HEK293 (cell line): ENCODE measurements at regions not wholly inside any gene's neighbourhood (a gene's known extent, or its start where the extent isn't known, plus 50 kb on each side); places are given as distances from the start of the nearest gene placed in this dataset.

Experiments
- CTCF ChIA-PET: fragments of 350-600 bp; formaldehyde crosslinking; extraction: SDS; loops from one replicate; lab custom pipeline; 2021; ENCODE audit warnings: antibody characterized with exemption; lab: Yijun Ruan, JAX
- POLR2A ChIA-PET: fragments of 300-600 bp; formaldehyde crosslinking; extraction: SDS; loops from one replicate; lab custom pipeline; 2020; ENCODE audit warnings: antibody characterized with exemption, inconsistent platforms; lab: Yijun Ruan, JAX
- H3K27ac ChIP-seq: fragments of 200-500 bp; sonication (Bioruptor generic); 2 replicates; pipeline ENCODE4 v1.5.1; 2014; ENCODE audit warnings: low read depth, low read length, control low read depth, inconsistent platforms; ENCODE audit errors: extremely low read depth
- H3K36me3 ChIP-seq, 2 experiments: fragments of 200-500 bp in 1 of 2; sonication (Bioruptor generic) in 1 of 2; 1 replicate in 1 of 2; 2 replicates in 1 of 2; pipeline ENCODE4 v1.5.1; 2014 to 2017; ENCODE audit warnings: inconsistent platforms in 2 of 2, low read length in 2 of 2; ENCODE audit not compliant: control insufficient read depth in 2 of 2, insufficient read depth in 1 of 2
- H3K4me1 ChIP-seq: fragments of 200-500 bp; sonication (Bioruptor generic); 2 replicates; pipeline ENCODE4 v1.5.1; 2014; ENCODE audit warnings: mild to moderate bottlenecking, low read length, inconsistent platforms; ENCODE audit not compliant: control insufficient read depth, insufficient read depth
- H3K4me3 ChIP-seq: 2 replicates; pipeline ENCODE4 v1.5.1; 2011; ENCODE audit warnings: low read depth, mild to moderate bottlenecking, control low read depth, low read length, moderate library complexity
- H3K9me3 ChIP-seq: fragments of 200-500 bp; sonication (Bioruptor generic); 2 replicates; pipeline ENCODE4 v1.5.1; 2014; ENCODE audit warnings: low read depth, low read length, inconsistent platforms; ENCODE audit not compliant: control insufficient read depth, insufficient read depth
- GLI4 ChIP-seq: fragments of 450-650 bp; formaldehyde crosslinking; IDR thresholded peaks from 2 replicates; pipeline ENCODE4 v1.5.1; 2016; ENCODE audit warnings: missing biosample characterization, missing genetic modification characterization
- GLIS1 ChIP-seq: fragments of 450-650 bp; formaldehyde crosslinking; IDR thresholded peaks from 2 replicates; pipeline ENCODE4 v1.5.1; 2016; ENCODE audit warnings: missing biosample characterization, missing genetic modification characterization
- HOXD13 ChIP-seq: sonication (generic); formaldehyde crosslinking; IDR thresholded peaks from 2 replicates; pipeline ENCODE4 v1.8.0; 2022; ENCODE audit warnings: missing genetic modification reagents, borderline replicate concordance
- YY1 ChIP-seq: fragments of 450-650 bp; formaldehyde crosslinking; IDR thresholded peaks from 2 replicates; pipeline ENCODE4 v1.5.1; 2018; ENCODE audit warnings: missing biosample characterization, missing genetic modification characterization
- ZBTB7A ChIP-seq: fragments of 450-650 bp; formaldehyde crosslinking; IDR thresholded peaks from 2 replicates; pipeline ENCODE4 v1.5.1; 2016; ENCODE audit warnings: low read depth, missing biosample characterization, missing genetic modification characterization
- ZBTB8A ChIP-seq: fragments of 450-650 bp; formaldehyde crosslinking; IDR thresholded peaks from 2 replicates; pipeline ENCODE4 v1.5.1; 2016; ENCODE audit warnings: missing biosample characterization, missing genetic modification characterization
- ZIC2 ChIP-seq: fragments of 450-650 bp; formaldehyde crosslinking; IDR thresholded peaks from 2 replicates; pipeline ENCODE4 v1.5.1; 2016; ENCODE audit warnings: missing biosample characterization, missing genetic modification characterization
- ZNF223 ChIP-seq: fragments of 450-650 bp; formaldehyde crosslinking; IDR thresholded peaks from 2 replicates; pipeline ENCODE4 v1.5.1; 2016; ENCODE audit warnings: missing biosample characterization, missing genetic modification characterization
- ZNF266 ChIP-seq: fragments of 450-650 bp; formaldehyde crosslinking; IDR thresholded peaks from 2 replicates; pipeline ENCODE4 v1.5.1; 2016; ENCODE audit warnings: missing biosample characterization, missing genetic modification characterization, low read depth
- ZNF341 ChIP-seq: fragments of 450-650 bp; formaldehyde crosslinking; IDR thresholded peaks from 2 replicates; pipeline ENCODE4; 2016; ENCODE audit warnings: low read depth, missing biosample characterization, missing genetic modification characterization
- ZNF426 ChIP-seq: fragments of 450-650 bp; formaldehyde crosslinking; IDR thresholded peaks from 2 replicates; pipeline ENCODE4 v1.5.1; 2017; ENCODE audit warnings: missing biosample characterization, missing genetic modification characterization, mild to moderate bottlenecking, inconsistent platforms, moderate library complexity
- ZNF560 ChIP-seq: fragments of 450-650 bp; formaldehyde crosslinking; IDR thresholded peaks from 2 replicates; pipeline ENCODE4 v1.5.1; 2017; ENCODE audit warnings: missing biosample characterization, missing genetic modification characterization, borderline replicate concordance
- ZNF664 ChIP-seq: fragments of 450-650 bp; formaldehyde crosslinking; IDR thresholded peaks from 2 replicates; pipeline ENCODE4 v1.5.1; 2016; ENCODE audit warnings: missing biosample characterization, missing genetic modification characterization
- ZNF747 ChIP-seq: fragments of 450-650 bp; formaldehyde crosslinking; IDR thresholded peaks from 2 replicates; pipeline ENCODE4 v1.5.1; 2016; ENCODE audit warnings: missing biosample characterization, missing genetic modification characterization
- ZNF776 ChIP-seq: fragments of 450-650 bp; formaldehyde crosslinking; IDR thresholded peaks from 2 replicates; pipeline ENCODE4 v1.5.0; 2017; ENCODE audit warnings: missing biosample characterization, missing genetic modification characterization, borderline replicate concordance
- ZNF777 ChIP-seq: fragments of 450-650 bp; formaldehyde crosslinking; IDR thresholded peaks from 2 replicates; pipeline ENCODE4 v1.5.1; 2017; ENCODE audit warnings: missing biosample characterization, missing genetic modification characterization, borderline replicate concordance
- ZNF791 ChIP-seq: fragments of 450-650 bp; formaldehyde crosslinking; IDR thresholded peaks from 2 replicates; pipeline ENCODE4 v1.5.1; 2016; ENCODE audit warnings: missing biosample characterization, missing genetic modification characterization
- TF ChIP-seq, protein P1 (sequence below): fragments of 450-650 bp; formaldehyde crosslinking; IDR thresholded peaks from 2 replicates; pipeline ENCODE4 v1.5.1; 2016; ENCODE audit warnings: missing biosample characterization, missing genetic modification characterization
- TF ChIP-seq, protein P2 (sequence below): fragments of 450-650 bp; formaldehyde crosslinking; IDR thresholded peaks from 2 replicates; pipeline ENCODE4 v1.5.1; 2017; ENCODE audit warnings: missing biosample characterization, missing genetic modification characterization
- TF ChIP-seq, protein P3 (sequence below): sonication (generic); formaldehyde crosslinking; IDR thresholded peaks from 2 replicates; pipeline ENCODE4 v1.8.1; 2022; ENCODE audit warnings: mild to moderate bottlenecking, moderate library complexity, missing genetic modification reagents
- TF ChIP-seq, protein P4 (sequence below): fragments of 450-650 bp; formaldehyde crosslinking; IDR thresholded peaks from 2 replicates; pipeline ENCODE4 v1.5.1; 2016; ENCODE audit warnings: missing biosample characterization, missing genetic modification characterization, borderline replicate concordance
- TF ChIP-seq, protein P5 (sequence below): IDR thresholded peaks from 2 replicates; pipeline ENCODE4 v1.6.1; 2011; ENCODE audit warnings: mild to moderate bottlenecking, low read depth, low read length, borderline replicate concordance
- TF ChIP-seq, protein P6 (sequence below): fragments of 450-650 bp; formaldehyde crosslinking; IDR thresholded peaks from 2 replicates; pipeline ENCODE4 v1.5.1; 2016; ENCODE audit warnings: missing biosample characterization, missing genetic modification characterization

DNA sequence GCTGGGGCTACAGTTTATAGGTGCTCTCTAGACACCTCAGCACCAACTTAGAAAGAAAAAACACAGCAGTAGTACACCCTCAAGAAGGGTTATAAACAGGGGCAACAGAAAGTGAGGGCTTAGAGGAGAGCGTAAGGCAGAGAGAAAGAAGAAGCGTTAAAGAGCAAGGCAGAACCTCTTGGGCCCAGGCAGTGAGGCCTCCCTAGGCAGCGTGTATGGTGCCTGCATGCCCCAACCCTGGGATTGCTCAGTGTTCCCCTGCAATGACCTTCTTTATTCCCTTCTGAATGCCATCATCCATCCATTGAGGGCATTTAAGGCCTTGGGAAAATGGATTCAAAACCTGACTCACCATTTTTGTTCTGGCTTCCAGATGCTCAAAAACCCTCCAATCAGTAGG lies 130.0 kb upstream of the ARG1 start:
- H3K9me3 ChIP-seq: no peaks in the 10 kb centered on the region
- H3K4me1 ChIP-seq: no peaks in the 10 kb centered on the region
- H3K36me3 ChIP-seq: no peaks in the 10 kb centered on the region
- CTCF ChIA-PET: no interaction called here
- H3K4me3 ChIP-seq: no peak overlapping the region
- no peak overlapping the region for H3K27ac ChIP-seq
- no peak for TF ChIP-seq ZNF776 (tag by site-specific recombination)
- TF ChIP-seq ZNF777 (tag by site-specific recombination): no peak
- TF ChIP-seq ZNF223 (tag by site-specific recombination): no peak
- TF ChIP-seq YY1: no peak
- TF ChIP-seq ZIC2: no peak
- TF ChIP-seq HOXD13 (CRISPR knock-in tag): no peak
- TF ChIP-seq ZBTB8A (tag by site-specific recombination): no peak
- no peak for TF ChIP-seq ZNF791
- no peak for TF ChIP-seq GLI4 (tag by site-specific recombination)
- TF ChIP-seq, all 188 proteins: peak for 0
- POLR2A ChIA-PET: no interaction called here

DNA sequence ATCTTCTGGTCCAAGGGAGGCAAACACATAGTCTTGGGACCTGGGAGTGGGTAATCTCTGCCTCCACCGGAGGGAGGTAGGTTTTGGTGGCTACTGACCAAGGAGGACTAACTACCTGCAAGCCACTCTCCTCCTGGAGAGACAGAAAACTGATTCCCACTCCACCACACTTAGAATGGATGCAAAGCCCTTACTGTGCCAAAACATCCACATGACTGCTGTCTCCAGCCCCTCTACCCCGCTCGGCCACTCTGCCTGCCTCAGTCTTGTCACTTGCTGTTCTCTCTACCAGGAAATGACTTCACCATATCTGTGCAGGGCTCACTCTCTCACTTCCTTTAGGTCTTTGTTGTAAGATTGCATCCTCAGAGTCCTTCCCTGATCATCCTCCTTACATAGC lies 129.5 kb upstream of the ARG1 start:
- H3K36me3 ChIP-seq: no peaks in the 10 kb centered on the region
- H3K9me3 ChIP-seq: no peaks in the 10 kb centered on the region
- ChIA-PET POLR2A (no interaction called here), CTCF (no interaction called here)
- no peaks in the 10 kb centered on the region for H3K4me1 ChIP-seq
- TF ChIP-seq ZNF341: no peak
- TF ChIP-seq GLIS1 (tag by site-specific recombination): no peak
- TF ChIP-seq, protein P1, sequence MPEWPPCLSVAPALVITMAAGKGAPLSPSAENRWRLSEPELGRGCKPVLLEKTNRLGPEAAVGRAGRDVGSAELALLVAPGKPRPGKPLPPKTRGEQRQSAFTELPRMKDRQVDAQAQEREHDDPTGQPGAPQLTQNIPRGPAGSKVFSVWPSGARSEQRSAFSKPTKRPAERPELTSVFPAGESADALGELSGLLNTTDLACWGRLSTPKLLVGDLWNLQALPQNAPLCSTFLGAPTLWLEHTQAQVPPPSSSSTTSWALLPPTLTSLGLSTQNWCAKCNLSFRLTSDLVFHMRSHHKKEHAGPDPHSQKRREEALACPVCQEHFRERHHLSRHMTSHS: no peak
- TF ChIP-seq, protein P2, sequence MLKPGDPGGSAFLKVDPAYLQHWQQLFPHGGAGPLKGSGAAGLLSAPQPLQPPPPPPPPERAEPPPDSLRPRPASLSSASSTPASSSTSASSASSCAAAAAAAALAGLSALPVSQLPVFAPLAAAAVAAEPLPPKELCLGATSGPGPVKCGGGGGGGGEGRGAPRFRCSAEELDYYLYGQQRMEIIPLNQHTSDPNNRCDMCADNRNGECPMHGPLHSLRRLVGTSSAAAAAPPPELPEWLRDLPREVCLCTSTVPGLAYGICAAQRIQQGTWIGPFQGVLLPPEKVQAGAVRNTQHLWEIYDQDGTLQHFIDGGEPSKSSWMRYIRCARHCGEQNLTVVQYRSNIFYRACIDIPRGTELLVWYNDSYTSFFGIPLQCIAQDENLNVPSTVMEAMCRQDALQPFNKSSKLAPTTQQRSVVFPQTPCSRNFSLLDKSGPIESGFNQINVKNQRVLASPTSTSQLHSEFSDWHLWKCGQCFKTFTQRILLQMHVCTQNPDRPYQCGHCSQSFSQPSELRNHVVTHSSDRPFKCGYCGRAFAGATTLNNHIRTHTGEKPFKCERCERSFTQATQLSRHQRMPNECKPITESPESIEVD (tag by site-specific recombination): no peak
- TF ChIP-seq ZNF777 (tag by site-specific recombination): no peak
- no peak for TF ChIP-seq ZNF266
- no peak for TF ChIP-seq ZNF426 (tag by site-specific recombination)
- TF ChIP-seq ZBTB7A (tag by site-specific recombination): no peak
- TF ChIP-seq ZNF560 (tag by site-specific recombination): no peak
- TF ChIP-seq, protein P3, sequence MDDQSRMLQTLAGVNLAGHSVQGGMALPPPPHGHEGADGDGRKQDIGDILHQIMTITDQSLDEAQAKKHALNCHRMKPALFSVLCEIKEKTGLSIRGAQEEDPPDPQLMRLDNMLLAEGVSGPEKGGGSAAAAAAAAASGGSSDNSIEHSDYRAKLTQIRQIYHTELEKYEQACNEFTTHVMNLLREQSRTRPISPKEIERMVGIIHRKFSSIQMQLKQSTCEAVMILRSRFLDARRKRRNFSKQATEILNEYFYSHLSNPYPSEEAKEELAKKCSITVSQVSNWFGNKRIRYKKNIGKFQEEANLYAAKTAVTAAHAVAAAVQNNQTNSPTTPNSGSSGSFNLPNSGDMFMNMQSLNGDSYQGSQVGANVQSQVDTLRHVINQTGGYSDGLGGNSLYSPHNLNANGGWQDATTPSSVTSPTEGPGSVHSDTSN: no peak
- TF ChIP-seq ZNF747 (tag by site-specific recombination): no peak
- TF ChIP-seq, protein P4, sequence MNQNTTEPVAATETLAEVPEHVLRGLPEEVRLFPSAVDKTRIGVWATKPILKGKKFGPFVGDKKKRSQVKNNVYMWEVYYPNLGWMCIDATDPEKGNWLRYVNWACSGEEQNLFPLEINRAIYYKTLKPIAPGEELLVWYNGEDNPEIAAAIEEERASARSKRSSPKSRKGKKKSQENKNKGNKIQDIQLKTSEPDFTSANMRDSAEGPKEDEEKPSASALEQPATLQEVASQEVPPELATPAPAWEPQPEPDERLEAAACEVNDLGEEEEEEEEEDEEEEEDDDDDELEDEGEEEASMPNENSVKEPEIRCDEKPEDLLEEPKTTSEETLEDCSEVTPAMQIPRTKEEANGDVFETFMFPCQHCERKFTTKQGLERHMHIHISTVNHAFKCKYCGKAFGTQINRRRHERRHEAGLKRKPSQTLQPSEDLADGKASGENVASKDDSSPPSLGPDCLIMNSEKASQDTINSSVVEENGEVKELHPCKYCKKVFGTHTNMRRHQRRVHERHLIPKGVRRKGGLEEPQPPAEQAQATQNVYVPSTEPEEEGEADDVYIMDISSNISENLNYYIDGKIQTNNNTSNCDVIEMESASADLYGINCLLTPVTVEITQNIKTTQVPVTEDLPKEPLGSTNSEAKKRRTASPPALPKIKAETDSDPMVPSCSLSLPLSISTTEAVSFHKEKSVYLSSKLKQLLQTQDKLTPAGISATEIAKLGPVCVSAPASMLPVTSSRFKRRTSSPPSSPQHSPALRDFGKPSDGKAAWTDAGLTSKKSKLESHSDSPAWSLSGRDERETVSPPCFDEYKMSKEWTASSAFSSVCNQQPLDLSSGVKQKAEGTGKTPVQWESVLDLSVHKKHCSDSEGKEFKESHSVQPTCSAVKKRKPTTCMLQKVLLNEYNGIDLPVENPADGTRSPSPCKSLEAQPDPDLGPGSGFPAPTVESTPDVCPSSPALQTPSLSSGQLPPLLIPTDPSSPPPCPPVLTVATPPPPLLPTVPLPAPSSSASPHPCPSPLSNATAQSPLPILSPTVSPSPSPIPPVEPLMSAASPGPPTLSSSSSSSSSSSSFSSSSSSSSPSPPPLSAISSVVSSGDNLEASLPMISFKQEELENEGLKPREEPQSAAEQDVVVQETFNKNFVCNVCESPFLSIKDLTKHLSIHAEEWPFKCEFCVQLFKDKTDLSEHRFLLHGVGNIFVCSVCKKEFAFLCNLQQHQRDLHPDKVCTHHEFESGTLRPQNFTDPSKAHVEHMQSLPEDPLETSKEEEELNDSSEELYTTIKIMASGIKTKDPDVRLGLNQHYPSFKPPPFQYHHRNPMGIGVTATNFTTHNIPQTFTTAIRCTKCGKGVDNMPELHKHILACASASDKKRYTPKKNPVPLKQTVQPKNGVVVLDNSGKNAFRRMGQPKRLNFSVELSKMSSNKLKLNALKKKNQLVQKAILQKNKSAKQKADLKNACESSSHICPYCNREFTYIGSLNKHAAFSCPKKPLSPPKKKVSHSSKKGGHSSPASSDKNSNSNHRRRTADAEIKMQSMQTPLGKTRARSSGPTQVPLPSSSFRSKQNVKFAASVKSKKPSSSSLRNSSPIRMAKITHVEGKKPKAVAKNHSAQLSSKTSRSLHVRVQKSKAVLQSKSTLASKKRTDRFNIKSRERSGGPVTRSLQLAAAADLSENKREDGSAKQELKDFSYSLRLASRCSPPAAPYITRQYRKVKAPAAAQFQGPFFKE (tag by site-specific recombination): no peak
- TF ChIP-seq ZNF664 (tag by site-specific recombination): no peak
- TF ChIP-seq, protein P5, sequence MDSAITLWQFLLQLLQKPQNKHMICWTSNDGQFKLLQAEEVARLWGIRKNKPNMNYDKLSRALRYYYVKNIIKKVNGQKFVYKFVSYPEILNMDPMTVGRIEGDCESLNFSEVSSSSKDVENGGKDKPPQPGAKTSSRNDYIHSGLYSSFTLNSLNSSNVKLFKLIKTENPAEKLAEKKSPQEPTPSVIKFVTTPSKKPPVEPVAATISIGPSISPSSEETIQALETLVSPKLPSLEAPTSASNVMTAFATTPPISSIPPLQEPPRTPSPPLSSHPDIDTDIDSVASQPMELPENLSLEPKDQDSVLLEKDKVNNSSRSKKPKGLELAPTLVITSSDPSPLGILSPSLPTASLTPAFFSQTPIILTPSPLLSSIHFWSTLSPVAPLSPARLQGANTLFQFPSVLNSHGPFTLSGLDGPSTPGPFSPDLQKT: no peak
- TF ChIP-seq, protein P6, sequence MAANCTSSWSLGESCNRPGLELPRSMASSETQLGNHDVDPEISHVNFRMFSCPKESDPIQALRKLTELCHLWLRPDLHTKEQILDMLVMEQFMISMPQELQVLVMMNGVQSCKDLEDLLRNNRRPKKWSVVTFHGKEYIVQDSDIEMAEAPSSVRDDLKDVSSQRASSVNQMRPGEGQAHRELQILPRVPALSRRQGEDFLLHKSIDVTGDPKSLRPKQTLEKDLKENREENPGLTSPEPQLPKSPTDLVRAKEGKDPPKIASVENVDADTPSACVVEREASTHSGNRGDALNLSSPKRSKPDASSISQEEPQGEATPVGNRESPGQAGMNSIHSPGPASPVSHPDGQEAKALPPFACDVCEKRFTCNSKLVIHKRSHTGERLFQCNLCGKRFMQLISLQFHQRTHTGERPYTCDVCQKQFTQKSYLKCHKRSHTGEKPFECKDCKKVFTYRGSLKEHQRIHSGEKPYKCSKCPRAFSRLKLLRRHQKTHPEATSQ (tag by site-specific recombination): no peak
- no peak overlapping the region for H3K4me3 ChIP-seq
- H3K27ac ChIP-seq: no peak overlapping the region
